Trophoblast cell (in vitro differentiated cells and primary cell): ENCODE measurements at regions not wholly inside any gene's neighbourhood (a gene's known extent, or its start where the extent isn't known, plus 50 kb on each side); places are given as distances from the start of the nearest gene placed in this dataset.

Experiments used
- DNase-seq, 2 donors: peaks; one replicate each; pipeline ENCODE4 v3.0.0-alpha.2; 2016
- H2AFZ ChIP-seq: 2 replicates; pipeline ENCODE4 v1.6.1; 2013; ENCODE audit warnings: low read length, moderate library complexity, mild to moderate bottlenecking; ENCODE audit not compliant: insufficient read depth, poor library complexity
- H2AK5ac ChIP-seq: 2 replicates; pipeline ENCODE4 v1.6.1; 2013; ENCODE audit warnings: mild to moderate bottlenecking, low read length
- H2BK120ac ChIP-seq: 2 replicates; pipeline ENCODE4 v1.6.1; 2013; ENCODE audit warnings: low read length, mild to moderate bottlenecking, moderate library complexity; ENCODE audit not compliant: insufficient read depth, poor library complexity
- H2BK12ac ChIP-seq: 2 replicates; pipeline ENCODE4 v1.6.1; 2013; ENCODE audit warnings: mild to moderate bottlenecking, low read length, moderate library complexity
- H2BK5ac ChIP-seq: 2 replicates; pipeline ENCODE4 v1.6.1; 2013; ENCODE audit warnings: low read length, low read depth, moderate library complexity, mild to moderate bottlenecking; ENCODE audit not compliant: poor library complexity
- H3K14ac ChIP-seq: 2 replicates; pipeline ENCODE4 v1.6.1; 2013; ENCODE audit warnings: mild to moderate bottlenecking, low read length
- H3K18ac ChIP-seq: 2 replicates; pipeline ENCODE4 v1.6.1; 2013; ENCODE audit warnings: mild to moderate bottlenecking, low read length
- H3K23ac ChIP-seq: 2 replicates; pipeline ENCODE4 v1.6.1; 2013; ENCODE audit warnings: low read length
- H3K27ac ChIP-seq: 2 replicates; pipeline ENCODE4 v1.5.1; 2013; ENCODE audit warnings: low read depth, mild to moderate bottlenecking, inconsistent platforms, low read length, moderate library complexity
- H3K27me3 ChIP-seq: 2 replicates; pipeline ENCODE4 v1.6.1; 2013; ENCODE audit warnings: inconsistent platforms, mild to moderate bottlenecking, low read length, moderate library complexity; ENCODE audit not compliant: insufficient read depth
- H3K36me3 ChIP-seq, 2 experiments: 1 replicate in 1 of 2; 2 replicates in 1 of 2; pipeline ENCODE4 v1.6.1; 2013; ENCODE audit warnings: low read length in 2 of 2, mild to moderate bottlenecking in 2 of 2, moderate library complexity in 1 of 2; ENCODE audit not compliant: insufficient read depth in 2 of 2, control insufficient read depth in 1 of 2
- H3K4ac ChIP-seq: 2 replicates; pipeline ENCODE4 v1.6.1; 2013; ENCODE audit warnings: low read depth, mild to moderate bottlenecking, low read length, moderate library complexity
- H3K4me1 ChIP-seq, 2 experiments: 1 replicate in 1 of 2; 2 replicates in 1 of 2; pipeline ENCODE4 v1.6.1; 2013; ENCODE audit warnings: low read length in 2 of 2, mild to moderate bottlenecking in 2 of 2, moderate library complexity in 1 of 2; ENCODE audit not compliant: insufficient read depth in 2 of 2, control insufficient read depth in 1 of 2
- H3K4me2 ChIP-seq: 2 replicates; pipeline ENCODE4 v1.6.1; 2013; ENCODE audit warnings: inconsistent platforms, mild to moderate bottlenecking, low read length, moderate library complexity
- H3K4me3 ChIP-seq: 2 replicates; pipeline ENCODE4 v1.5.1; 2013; ENCODE audit warnings: mild to moderate bottlenecking, low read depth, low read length, inconsistent platforms
- H3K79me1 ChIP-seq: one replicate; pipeline ENCODE4 v1.6.1; 2013; ENCODE audit warnings: low read length
- H3K79me2 ChIP-seq: 2 replicates; pipeline ENCODE4 v1.6.1; 2013; ENCODE audit warnings: low read length, mild to moderate bottlenecking; ENCODE audit not compliant: control insufficient read depth, insufficient read depth, poor library complexity
- H3K9ac ChIP-seq: 2 replicates; pipeline ENCODE4 v1.6.1; 2013; ENCODE audit warnings: mild to moderate bottlenecking, low read length
- H3K9me3 ChIP-seq: 2 replicates; pipeline ENCODE4 v1.6.1; 2013; ENCODE audit warnings: low read depth, mild to moderate bottlenecking, control low read depth, inconsistent platforms, low read length; ENCODE audit not compliant: insufficient read depth
- H4K12ac ChIP-seq: 2 replicates; pipeline ENCODE4 v1.6.1; 2013; ENCODE audit warnings: low read depth, mild to moderate bottlenecking, low read length, moderate library complexity
- H4K8ac ChIP-seq: 2 replicates; pipeline ENCODE4 v1.6.1; 2013; ENCODE audit warnings: low read depth, mild to moderate bottlenecking, low read length, moderate library complexity
- H4K91ac ChIP-seq: one replicate; pipeline ENCODE4 v1.6.1; 2013; ENCODE audit warnings: low read depth, mild to moderate bottlenecking, low read length, moderate library complexity
- WGBS: extraction: QIAGEN DNeasy Blood & Tissue Kit; methylation state at CpG from one replicate; pipeline ENCODE4 v1.1.7; 2013; ENCODE audit warnings: missing lambda C conversion rate; ENCODE audit not compliant: insufficient read length, insufficient coverage; ENCODE audit errors: extremely low coverage; 5-methylcytosine and 5-hydroxymethylcytosine counted together

- Histone ChIP-seq H3K9ac (no peak overlapping the region), H2BK12ac (no peak overlapping the region), H3K79me1 (no peaks in the 10 kb centered on the region), H2BK5ac (no peak overlapping the region), H4K91ac (no peak overlapping the region), H4K8ac (no peak overlapping the region), H3K4me2 (no peak overlapping the region), H3K14ac (no peak overlapping the region), H3K36me3 (no peaks in the 10 kb centered on the region), H3K27ac (no peak overlapping the region), H3K4me3 (no peak overlapping the region), H3K18ac (no peak overlapping the region), H3K23ac (no peak overlapping the region), H2AK5ac (no peak overlapping the region), H3K27me3 (no peaks in the 10 kb centered on the region), H3K4ac (no peak overlapping the region), H2AFZ (no peak overlapping the region), H2BK120ac (no peak overlapping the region), H3K9me3 (peaks cover 13% of the 10 kb centered on the region), H3K4me1 (no peaks in the 10 kb centered on the region), H3K79me2 (no peaks in the 10 kb centered on the region), H4K12ac (no peak overlapping the region)
- no CpG with 5 or more reads among the region's 1 CpG for WGBS
- DNase-seq, result no peak
Measured at GRCh38 chr7:153576096-153576495, 476.1 kb upstream of the DPP6 start.

GRCh38 chr7:153581419-153581818, 470.8 kb upstream of the DPP6 start:
- Histone ChIP-seq H3K79me2 (no peaks in the 10 kb centered on the region), H4K12ac (no peak overlapping the region), H3K18ac (no peak overlapping the region), H4K8ac (no peak overlapping the region), H3K27ac (no peak overlapping the region), H2AK5ac (no peak overlapping the region), H4K91ac (no peak overlapping the region), H3K9me3 (peaks cover 3% of the 10 kb centered on the region), H3K9ac (no peak overlapping the region), H2BK120ac (no peak overlapping the region), H3K4me1 (no peaks in the 10 kb centered on the region), H3K4ac (no peak overlapping the region), H3K79me1 (no peaks in the 10 kb centered on the region), H2AFZ (no peak overlapping the region), H3K36me3 (no peaks in the 10 kb centered on the region), H3K14ac (no peak overlapping the region), H3K4me3 (no peak overlapping the region), H2BK12ac (no peak overlapping the region), H3K23ac (no peak overlapping the region), H3K27me3 (no peaks in the 10 kb centered on the region), H2BK5ac (no peak overlapping the region), H3K4me2 (no peak overlapping the region)
- no CpG with 5 or more reads among the region's 3 CpGs for WGBS
- DNase-seq, result no peak

- H3K27ac ChIP-seq, result no peak overlapping the region
- no peak overlapping the region for H2BK5ac ChIP-seq
- no peaks in the 10 kb centered on the region for H3K79me2 ChIP-seq
- H3K79me1 ChIP-seq, result no peaks in the 10 kb centered on the region
- H3K4ac ChIP-seq, result no peak overlapping the region
- H4K12ac ChIP-seq, result no peak overlapping the region
- H4K8ac ChIP-seq, result no peak overlapping the region
- no CpG with 5 or more reads among the region's 3 CpGs for WGBS
- no peaks in the 10 kb centered on the region for H3K27me3 ChIP-seq
- no peak overlapping the region for H4K91ac ChIP-seq
- H3K4me2 ChIP-seq, result no peak overlapping the region
- H2BK120ac ChIP-seq, result no peak overlapping the region
- no peaks in the 10 kb centered on the region for H3K36me3 ChIP-seq
- no peak overlapping the region for H3K18ac ChIP-seq
- no peak overlapping the region for H3K4me3 ChIP-seq
- H3K9me3 ChIP-seq, result no peaks in the 10 kb centered on the region
- H3K23ac ChIP-seq, result no peak overlapping the region
- DNase-seq, result no peak
- no peak overlapping the region for H3K9ac ChIP-seq
- H3K14ac ChIP-seq, result no peak overlapping the region
- no peak overlapping the region for H2AFZ ChIP-seq
- no peak overlapping the region for H2AK5ac ChIP-seq
- no peak overlapping the region for H2BK12ac ChIP-seq
- H3K4me1 ChIP-seq, result no peaks in the 10 kb centered on the region
Measured at GRCh38 chr7:153584132-153584531, 468.1 kb upstream of the DPP6 start.

GRCh38 chr7:153588586-153588985, 463.6 kb upstream of the DPP6 start:
- no peak overlapping the region for H3K4ac ChIP-seq
- no peak overlapping the region for H2AK5ac ChIP-seq
- no peaks in the 10 kb centered on the region for H3K36me3 ChIP-seq
- no peak overlapping the region for H4K8ac ChIP-seq
- DNase-seq, result no peak
- H3K18ac ChIP-seq, result no peak overlapping the region
- no CpG with 5 or more reads among the region's 5 CpGs for WGBS
- H3K27me3 ChIP-seq, result no peaks in the 10 kb centered on the region
- H3K79me1 ChIP-seq, result no peaks in the 10 kb centered on the region
- no peak overlapping the region for H3K4me3 ChIP-seq
- no peak overlapping the region for H2AFZ ChIP-seq
- no peak overlapping the region for H2BK5ac ChIP-seq
- H3K27ac ChIP-seq, result no peak overlapping the region
- H2BK12ac ChIP-seq, result no peak overlapping the region
- no peak overlapping the region for H3K23ac ChIP-seq
- H3K4me1 ChIP-seq, result no peaks in the 10 kb centered on the region
- peaks cover 2% of the 10 kb centered on the region for H3K9me3 ChIP-seq
- H3K4me2 ChIP-seq, result no peak overlapping the region
- H3K14ac ChIP-seq, result no peak overlapping the region
- no peak overlapping the region for H4K12ac ChIP-seq
- H3K79me2 ChIP-seq, result no peaks in the 10 kb centered on the region
- H2BK120ac ChIP-seq, result no peak overlapping the region
- H4K91ac ChIP-seq, result no peak overlapping the region
- H3K9ac ChIP-seq, result no peak overlapping the region
